ENCODE measurements at regions not wholly inside any gene's neighbourhood (a gene's known extent, or its start where the extent isn't known, plus 50 kb on each side); places are given as distances from the start of the nearest gene placed in this dataset.
A peak's percentile ranks its signal among the peaks of the same experiment; 100 is the strongest.
"Not testable (repeated sequence)": the region's sequence is repeated elsewhere in the genome, so short reads cannot be mapped to it uniquely, and the experiment has no call there.

DNA sequence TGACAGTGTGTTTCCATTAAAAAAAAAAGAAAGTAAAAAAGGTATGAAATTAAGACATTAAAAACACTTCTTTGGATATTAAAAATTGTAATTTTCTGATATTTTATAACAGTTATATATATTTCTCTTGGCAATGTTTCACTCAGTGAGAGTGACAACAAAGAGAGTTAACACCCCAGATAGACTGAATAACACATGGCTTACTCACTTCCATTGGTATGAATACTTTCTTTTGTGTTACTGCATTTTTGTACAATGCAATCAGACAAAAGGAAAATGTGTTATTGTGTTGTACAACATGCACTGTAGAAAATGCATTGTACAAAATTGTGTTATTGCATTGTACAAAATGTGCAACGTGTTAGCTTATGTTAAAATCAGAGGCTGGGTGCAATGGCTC lies 676.6 kb upstream of the AMELY start:
- H3K18ac ChIP-seq (ENCODE audit: low read length); H3K4ac ChIP-seq (ENCODE audit: low read length); H3K4me3 ChIP-seq (ENCODE audit: low read length in 2 of 2); H3K27ac ChIP-seq (replicated peaks; ENCODE audit: low read length); H2BK120ac ChIP-seq (ENCODE audit: low read depth, low read length); H2BK5ac ChIP-seq (ENCODE audit: low read length); H2BK15ac ChIP-seq (ENCODE audit: low read length); H3K79me1 ChIP-seq (ENCODE audit: low read depth, low read length); H3K14ac ChIP-seq (ENCODE audit: low read length); H3K23ac ChIP-seq (ENCODE audit: low read depth, low read length, poor library complexity); H2BK12ac ChIP-seq (ENCODE audit: low read length); H3K4me1 ChIP-seq (ENCODE audit: control insufficient read depth in 2 of 2, insufficient read depth in 1 of 2, low read depth in 1 of 2, low read length in 2 of 2); H2AFZ ChIP-seq (ENCODE audit: low read length); H3K4me2 ChIP-seq (ENCODE audit: insufficient read depth, low read length, poor library complexity, severe bottlenecking); DNase-seq (ENCODE audit: low spot score); H3K9me3 ChIP-seq (replicated peaks in 1 of 2; ENCODE audit: control insufficient read depth in 2 of 2, insufficient read depth in 1 of 2, low read depth in 1 of 2, low read length in 2 of 2); H4K91ac ChIP-seq (ENCODE audit: low read depth, low read length, poor library complexity); H3K9ac ChIP-seq (ENCODE audit: low read depth, low read length, poor library complexity); H4K8ac ChIP-seq (ENCODE audit: low read depth, low read length); H3K27me3 ChIP-seq (ENCODE audit: control insufficient read depth in 3 of 3, insufficient read depth in 3 of 3, low read depth in 1 of 3, low read length in 3 of 3); H2AK5ac ChIP-seq (ENCODE audit: low read depth, low read length); H3K36me3 ChIP-seq (replicated peaks in 1 of 2; ENCODE audit: control insufficient read depth in 2 of 2, insufficient read depth in 2 of 2, low read length in 2 of 2): not testable (repeated sequence)
- no CpG with 5 or more reads among the region's 1 CpG for WGBS, 2 donors (ENCODE audit: extremely low coverage in 2 of 2, insufficient read length in 2 of 2, insufficient replicate concordance in 1 of 2)

DNA sequence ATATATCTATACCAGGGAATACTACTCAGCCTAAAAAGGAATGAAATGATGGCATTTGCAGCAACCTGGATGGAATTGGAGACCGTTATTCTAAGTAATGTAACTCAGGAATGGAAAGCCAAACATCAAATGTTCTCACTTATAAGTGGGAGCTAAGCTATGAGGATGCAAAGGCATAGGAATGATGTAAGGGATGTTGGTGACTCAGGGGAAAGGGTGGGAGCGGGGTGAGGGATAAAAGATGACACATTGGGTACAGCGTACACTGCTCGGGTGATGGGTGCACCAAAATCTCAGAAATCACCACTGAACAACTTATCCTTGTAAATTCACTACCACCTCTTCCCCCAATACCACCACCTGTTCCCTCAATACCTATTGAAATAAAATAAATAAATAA lies 651.0 kb upstream of the AMELY start:
- Histone ChIP-seq H2AFZ (ENCODE audit: low read length) (no peak overlapping the region), H3K4me2 (ENCODE audit: insufficient read depth, low read length, poor library complexity, severe bottlenecking) (no peak overlapping the region), H3K9ac (ENCODE audit: low read depth, low read length, poor library complexity) (no peak overlapping the region), H3K27ac (replicated peaks; ENCODE audit: low read length) (no peak overlapping the region), H3K9me3 (replicated peaks in 1 of 2; ENCODE audit: control insufficient read depth in 2 of 2, insufficient read depth in 1 of 2, low read depth in 1 of 2, low read length in 2 of 2) (no peaks in the 10 kb centered on the region), H3K4me3 (ENCODE audit: low read length in 2 of 2) (no peak overlapping the region), H3K14ac (ENCODE audit: low read length) (no peak overlapping the region), H4K91ac (ENCODE audit: low read depth, low read length, poor library complexity) (no peak overlapping the region), H2AK5ac (ENCODE audit: low read depth, low read length) (no peak overlapping the region), H2BK5ac (ENCODE audit: low read length) (no peak overlapping the region), H3K27me3 (ENCODE audit: control insufficient read depth in 3 of 3, insufficient read depth in 3 of 3, low read depth in 1 of 3, low read length in 3 of 3) (no peaks in the 10 kb centered on the region), H2BK120ac (ENCODE audit: low read depth, low read length) (no peak overlapping the region), H2BK15ac (ENCODE audit: low read length) (no peak overlapping the region), H3K4me1 (ENCODE audit: control insufficient read depth in 2 of 2, insufficient read depth in 1 of 2, low read depth in 1 of 2, low read length in 2 of 2) (no peaks in the 10 kb centered on the region), H2BK12ac (ENCODE audit: low read length) (no peak overlapping the region), H3K23ac (ENCODE audit: low read depth, low read length, poor library complexity) (no peak overlapping the region), H3K4ac (ENCODE audit: low read length) (no peak overlapping the region), H4K8ac (ENCODE audit: low read depth, low read length) (no peak overlapping the region), H3K36me3 (replicated peaks in 1 of 2; ENCODE audit: control insufficient read depth in 2 of 2, insufficient read depth in 2 of 2, low read length in 2 of 2) (no peaks in the 10 kb centered on the region), H3K79me1 (ENCODE audit: low read depth, low read length) (no peaks in the 10 kb centered on the region), H3K18ac (ENCODE audit: low read length) (no peak overlapping the region)
- DNase-seq (ENCODE audit: low spot score), result no peak
- WGBS, 2 donors (ENCODE audit: extremely low coverage in 2 of 2, insufficient read length in 2 of 2, insufficient replicate concordance in 1 of 2), result no CpG with 5 or more reads among the region's 4 CpGs

DNA sequence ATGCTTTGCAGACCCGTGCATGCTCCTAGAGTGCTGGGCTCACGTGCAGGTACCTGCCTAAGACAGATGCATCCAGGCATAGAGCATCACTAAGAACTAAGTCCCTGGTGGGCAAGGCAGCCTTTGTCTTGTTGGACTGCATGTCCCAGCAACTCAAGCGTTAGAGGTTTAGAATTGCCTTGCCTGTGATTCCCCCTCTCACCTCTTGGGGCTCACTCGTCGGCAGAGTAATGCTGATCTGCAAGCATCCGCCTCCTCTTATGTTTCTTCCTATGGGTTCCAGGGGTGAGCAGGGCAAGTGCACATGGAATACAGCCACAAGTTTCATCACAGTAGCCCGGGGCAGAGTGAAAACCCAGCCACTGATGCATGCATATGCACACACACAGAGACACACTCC lies 646.1 kb upstream of the AMELY start:
- Histone ChIP-seq H2BK15ac (ENCODE audit: low read length) (no peak overlapping the region), H3K4me1 (ENCODE audit: control insufficient read depth in 2 of 2, insufficient read depth in 1 of 2, low read depth in 1 of 2, low read length in 2 of 2) (no peaks in the 10 kb centered on the region), H2AK5ac (ENCODE audit: low read depth, low read length) (no peak overlapping the region), H4K91ac (ENCODE audit: low read depth, low read length, poor library complexity) (no peak overlapping the region), H3K27me3 (ENCODE audit: control insufficient read depth in 3 of 3, insufficient read depth in 3 of 3, low read depth in 1 of 3, low read length in 3 of 3) (no peaks in the 10 kb centered on the region), H3K9me3 (replicated peaks in 1 of 2; ENCODE audit: control insufficient read depth in 2 of 2, insufficient read depth in 1 of 2, low read depth in 1 of 2, low read length in 2 of 2) (no peaks in the 10 kb centered on the region), H3K4me3 (ENCODE audit: low read length in 2 of 2) (no peak overlapping the region), H4K8ac (ENCODE audit: low read depth, low read length) (no peak overlapping the region), H3K4ac (ENCODE audit: low read length) (no peak overlapping the region), H3K79me1 (ENCODE audit: low read depth, low read length) (no peaks in the 10 kb centered on the region), H3K9ac (ENCODE audit: low read depth, low read length, poor library complexity) (no peak overlapping the region), H3K18ac (ENCODE audit: low read length) (no peak overlapping the region), H3K36me3 (replicated peaks in 1 of 2; ENCODE audit: control insufficient read depth in 2 of 2, insufficient read depth in 2 of 2, low read length in 2 of 2) (no peaks in the 10 kb centered on the region), H2BK5ac (ENCODE audit: low read length) (no peak overlapping the region), H3K4me2 (ENCODE audit: insufficient read depth, low read length, poor library complexity, severe bottlenecking) (no peak overlapping the region), H3K14ac (ENCODE audit: low read length) (no peak overlapping the region), H3K23ac (ENCODE audit: low read depth, low read length, poor library complexity) (no peak overlapping the region), H2BK12ac (ENCODE audit: low read length) (no peak overlapping the region), H2BK120ac (ENCODE audit: low read depth, low read length) (no peak overlapping the region), H3K27ac (replicated peaks; ENCODE audit: low read length) (no peak overlapping the region), H2AFZ (ENCODE audit: low read length) (no peak overlapping the region)
- DNase-seq (ENCODE audit: low spot score), result peak; percentile 1
- WGBS, 2 donors (ENCODE audit: extremely low coverage in 2 of 2, insufficient read length in 2 of 2, insufficient replicate concordance in 1 of 2), result no CpG with 5 or more reads among the region's 7 CpGs

DNA sequence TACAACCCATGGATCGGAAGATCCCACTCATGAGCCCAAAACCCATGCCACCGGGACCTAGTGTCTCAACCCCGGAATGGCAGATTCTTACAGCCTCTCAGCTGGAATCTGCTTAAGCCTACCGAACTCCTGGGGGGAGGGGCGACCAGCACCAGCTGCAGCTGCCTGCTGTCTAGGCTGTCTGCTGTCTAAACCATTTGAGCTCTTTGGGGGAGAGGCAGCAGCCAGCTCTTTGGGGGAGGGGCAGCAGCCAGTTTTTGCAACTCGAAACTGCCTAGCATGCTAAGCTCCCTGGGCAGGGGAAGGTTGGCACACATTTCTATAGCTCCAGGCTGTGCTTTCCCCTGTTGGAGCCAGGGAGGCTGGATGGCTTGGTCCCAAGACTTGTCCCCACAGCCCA lies 643.5 kb upstream of the AMELY start:
- no peaks in the 10 kb centered on the region for H3K79me1 ChIP-seq (ENCODE audit: low read depth, low read length)
- H3K4me1 ChIP-seq (ENCODE audit: control insufficient read depth in 2 of 2, insufficient read depth in 1 of 2, low read depth in 1 of 2, low read length in 2 of 2), result no peaks in the 10 kb centered on the region
- H3K27ac ChIP-seq (replicated peaks; ENCODE audit: low read length), result no peak overlapping the region
- H3K9ac ChIP-seq (ENCODE audit: low read depth, low read length, poor library complexity), result no peak overlapping the region
- H3K36me3 ChIP-seq (replicated peaks in 1 of 2; ENCODE audit: control insufficient read depth in 2 of 2, insufficient read depth in 2 of 2, low read length in 2 of 2), result no peaks in the 10 kb centered on the region
- H2BK5ac ChIP-seq (ENCODE audit: low read length), result no peak overlapping the region
- H2BK15ac ChIP-seq (ENCODE audit: low read length), result no peak overlapping the region
- no peak overlapping the region for H2BK12ac ChIP-seq (ENCODE audit: low read length)
- H2AFZ ChIP-seq (ENCODE audit: low read length), result no peak overlapping the region
- no peak for DNase-seq (ENCODE audit: low spot score)
- no peak overlapping the region for H4K91ac ChIP-seq (ENCODE audit: low read depth, low read length, poor library complexity)
- no peak overlapping the region for H3K23ac ChIP-seq (ENCODE audit: low read depth, low read length, poor library complexity)
- no peak overlapping the region for H3K4me3 ChIP-seq (ENCODE audit: low read length in 2 of 2)
- no peak overlapping the region for H2BK120ac ChIP-seq (ENCODE audit: low read depth, low read length)
- H3K27me3 ChIP-seq (ENCODE audit: control insufficient read depth in 3 of 3, insufficient read depth in 3 of 3, low read depth in 1 of 3, low read length in 3 of 3), result no peaks in the 10 kb centered on the region
- H3K18ac ChIP-seq (ENCODE audit: low read length), result no peak overlapping the region
- no CpG with 5 or more reads among the region's 6 CpGs for WGBS, 2 donors (ENCODE audit: extremely low coverage in 2 of 2, insufficient read length in 2 of 2, insufficient replicate concordance in 1 of 2)
- H3K14ac ChIP-seq (ENCODE audit: low read length), result no peak overlapping the region
- H2AK5ac ChIP-seq (ENCODE audit: low read depth, low read length), result no peak overlapping the region
- no peak overlapping the region for H3K4ac ChIP-seq (ENCODE audit: low read length)
- no peak overlapping the region for H4K8ac ChIP-seq (ENCODE audit: low read depth, low read length)
- no peaks in the 10 kb centered on the region for H3K9me3 ChIP-seq (replicated peaks in 1 of 2; ENCODE audit: control insufficient read depth in 2 of 2, insufficient read depth in 1 of 2, low read depth in 1 of 2, low read length in 2 of 2)
- H3K4me2 ChIP-seq (ENCODE audit: insufficient read depth, low read length, poor library complexity, severe bottlenecking), result no peak overlapping the region
